HG03039 (cell line): ENCODE measurements at regions not wholly inside any gene's neighbourhood (a gene's known extent, or its start where the extent isn't known, plus 50 kb on each side); places are given as distances from the start of the nearest gene placed in this dataset.

Source experiments
- ATAC-seq: cut with Tn5 transposase; IDR thresholded peaks from one replicate; pipeline ENCODE4 v1.9.1; 2021; ENCODE audit warnings: mild to moderate bottlenecking, moderate library complexity; ENCODE audit not compliant: unreplicated experiment

- ATAC-seq = no peak
These were observed 200.1 kb upstream of the KBTBD8 start for GRCh38 chr3:66797889-66798560.

GRCh38 chr3:66800941-66801545, 197.1 kb upstream of the KBTBD8 start:
- no peak for ATAC-seq

GRCh38 chr3:66803206-66803605, 194.9 kb upstream of the KBTBD8 start:
- ATAC-seq = no peak

GRCh38 chr3:66803721-66804695, 194.1 kb upstream of the KBTBD8 start:
- no peak for ATAC-seq

GRCh38 chr3:66808891-66809594, 189.1 kb upstream of the KBTBD8 start:
- no peak for ATAC-seq

- ATAC-seq = no peak
These were observed 188.5 kb upstream of the KBTBD8 start for GRCh38 chr3:66809595-66809958.

GRCh38 chr3:66812136-66812535, 186.0 kb upstream of the KBTBD8 start:
- no peak for ATAC-seq

GRCh38 chr3:66812741-66813140, 185.4 kb upstream of the KBTBD8 start:
- no peak for ATAC-seq

GRCh38 chr3:66816090-66816761, 181.9 kb upstream of the KBTBD8 start:
- ATAC-seq = peak; percentile 53

GRCh38 chr3:66817951-66818557, 180.1 kb upstream of the KBTBD8 start:
- ATAC-seq = no peak

GRCh38 chr3:66819993-66820501, 178.1 kb upstream of the KBTBD8 start:
- ATAC-seq = no peak

GRCh38 chr3:66822186-66823008, 175.7 kb upstream of the KBTBD8 start:
- ATAC-seq = peak; percentile 89

- no peak for ATAC-seq
These were observed 175.1 kb upstream of the KBTBD8 start for GRCh38 chr3:66823009-66823397.

- ATAC-seq = no peak
These were observed 174.6 kb upstream of the KBTBD8 start for GRCh38 chr3:66823532-66823931.

- no peak for ATAC-seq
These were observed 172.7 kb upstream of the KBTBD8 start for GRCh38 chr3:66825375-66825774.

- no peak for ATAC-seq
These were observed 170.4 kb upstream of the KBTBD8 start for GRCh38 chr3:66827726-66828125.

GRCh38 chr3:66828303-66828702, 169.8 kb upstream of the KBTBD8 start:
- no peak for ATAC-seq

GRCh38 chr3:66830301-66830700, 167.8 kb upstream of the KBTBD8 start:
- ATAC-seq = no peak

GRCh38 chr3:66831931-66832330, 166.2 kb upstream of the KBTBD8 start:
- no peak for ATAC-seq
